ENCODE measurements at regions not wholly inside any gene's neighbourhood (a gene's known extent, or its start where the extent isn't known, plus 50 kb on each side); places are given as distances from the start of the nearest gene placed in this dataset.

GRCh38 chr1:78825561-78825960 lies 175.9 kb downstream of the IFI44 start:
- no peak for TF ChIP-seq CTCF (IDR thresholded peaks at IDR 0.05)
- no peak for TF ChIP-seq POLR2A (IDR thresholded peaks at IDR 0.05)

Measured in vagina (tissue), 2 donors.